ENCODE measurements at regions not wholly inside any gene's neighbourhood (a gene's known extent, or its start where the extent isn't known, plus 50 kb on each side); places are given as distances from the start of the nearest gene placed in this dataset.
A peak's percentile ranks its signal among the peaks of the same experiment; 100 is the strongest.

DNA sequence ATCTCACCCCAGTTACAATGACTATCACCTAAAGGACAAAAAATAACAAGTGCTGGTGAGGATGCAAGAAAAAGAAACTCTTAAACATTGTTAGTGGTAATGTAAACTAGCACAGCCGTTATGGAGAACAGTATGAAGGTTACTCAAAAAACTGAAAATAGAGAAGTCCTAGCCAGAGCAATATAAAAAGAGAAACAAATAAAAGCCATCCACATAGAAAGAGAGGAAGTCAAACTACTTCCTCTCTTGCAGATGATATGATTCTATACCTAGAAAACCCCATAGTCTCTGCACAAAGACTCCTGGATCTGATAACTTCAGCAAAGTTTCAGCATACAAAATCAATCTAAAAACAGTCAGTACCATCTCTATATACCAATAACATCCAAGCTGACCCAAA lies 221.5 kb upstream of the FAM174A start:
- no peak overlapping the region for H3K4me3 ChIP-seq (ENCODE audit: low read depth, low read length)
- TF ChIP-seq, protein P1, sequence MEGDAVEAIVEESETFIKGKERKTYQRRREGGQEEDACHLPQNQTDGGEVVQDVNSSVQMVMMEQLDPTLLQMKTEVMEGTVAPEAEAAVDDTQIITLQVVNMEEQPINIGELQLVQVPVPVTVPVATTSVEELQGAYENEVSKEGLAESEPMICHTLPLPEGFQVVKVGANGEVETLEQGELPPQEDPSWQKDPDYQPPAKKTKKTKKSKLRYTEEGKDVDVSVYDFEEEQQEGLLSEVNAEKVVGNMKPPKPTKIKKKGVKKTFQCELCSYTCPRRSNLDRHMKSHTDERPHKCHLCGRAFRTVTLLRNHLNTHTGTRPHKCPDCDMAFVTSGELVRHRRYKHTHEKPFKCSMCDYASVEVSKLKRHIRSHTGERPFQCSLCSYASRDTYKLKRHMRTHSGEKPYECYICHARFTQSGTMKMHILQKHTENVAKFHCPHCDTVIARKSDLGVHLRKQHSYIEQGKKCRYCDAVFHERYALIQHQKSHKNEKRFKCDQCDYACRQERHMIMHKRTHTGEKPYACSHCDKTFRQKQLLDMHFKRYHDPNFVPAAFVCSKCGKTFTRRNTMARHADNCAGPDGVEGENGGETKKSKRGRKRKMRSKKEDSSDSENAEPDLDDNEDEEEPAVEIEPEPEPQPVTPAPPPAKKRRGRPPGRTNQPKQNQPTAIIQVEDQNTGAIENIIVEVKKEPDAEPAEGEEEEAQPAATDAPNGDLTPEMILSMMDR (conservative IDR thresholded peaks at IDR 0.05; ENCODE audit: low read depth, low read length), result no peak
- DNase-seq (ENCODE audit: low read depth), result no peak

DNA sequence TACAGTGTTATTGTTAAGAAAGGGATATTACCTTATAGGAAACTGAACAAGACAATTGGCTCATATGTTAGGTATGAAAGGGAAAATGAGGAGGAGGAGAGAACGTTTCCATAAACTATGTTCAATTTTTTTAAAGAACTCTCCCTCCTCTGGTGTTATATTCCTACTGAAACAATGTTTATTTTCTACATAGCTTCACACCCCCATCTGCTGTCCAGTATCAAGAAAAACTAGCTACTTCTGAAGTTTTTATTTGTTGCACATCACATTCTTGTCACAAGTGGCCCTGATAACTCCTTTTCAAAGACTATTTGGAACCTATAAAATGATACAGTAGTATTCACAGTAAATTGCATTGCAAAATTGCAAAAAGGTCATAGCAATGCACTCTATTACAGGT lies 223.4 kb upstream of the FAM174A start:
- TF ChIP-seq, protein P1 (conservative IDR thresholded peaks at IDR 0.05; ENCODE audit: low read depth, low read length), result peak; percentile 63
- no peak for DNase-seq (ENCODE audit: low read depth)
- no peak overlapping the region for H3K4me3 ChIP-seq (ENCODE audit: low read depth, low read length)

DNA sequence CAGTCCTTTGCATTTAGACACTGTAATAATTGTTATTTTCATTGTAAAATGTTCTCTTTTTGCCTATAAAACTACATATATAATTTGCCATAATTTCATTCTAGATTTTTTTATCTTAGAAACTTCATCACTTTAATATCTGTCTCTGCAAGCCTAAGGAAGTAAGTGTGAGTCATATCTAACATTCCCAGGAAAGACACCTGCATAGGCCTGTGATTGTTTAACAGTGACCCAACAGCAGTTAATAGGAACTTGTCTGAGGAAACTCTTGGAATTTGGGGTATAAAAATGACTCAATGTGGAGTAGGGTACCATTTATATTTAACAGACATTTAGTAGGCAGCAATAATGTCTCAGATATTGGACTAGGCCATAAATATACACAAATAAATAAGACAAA lies 229.2 kb upstream of the FAM174A start:
- TF ChIP-seq, protein P1 (conservative IDR thresholded peaks at IDR 0.05; ENCODE audit: low read depth, low read length), result no peak
- no peak for DNase-seq (ENCODE audit: low read depth)
- H3K4me3 ChIP-seq (ENCODE audit: low read depth, low read length), result no peak overlapping the region

DNA sequence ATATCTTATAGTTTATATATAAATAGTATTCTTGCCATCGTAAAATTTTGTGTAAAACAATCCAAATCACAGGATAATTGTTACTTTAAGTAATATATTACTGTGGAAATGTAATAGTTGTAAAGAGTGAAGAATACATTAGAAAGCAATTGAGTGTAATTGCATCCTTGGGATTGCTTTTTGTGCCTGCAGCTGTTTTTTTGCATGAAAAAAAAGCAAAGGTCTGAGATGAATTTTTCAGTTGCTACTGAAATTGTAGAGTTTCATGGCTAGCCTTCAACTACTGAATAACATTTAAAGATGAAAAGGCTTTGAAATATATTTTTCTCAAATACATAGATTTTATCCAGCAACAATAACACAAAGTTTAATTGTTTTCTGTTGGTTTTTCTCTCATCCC lies 232.0 kb upstream of the FAM174A start:
- H3K4me3 ChIP-seq (ENCODE audit: low read depth, low read length), result no peak overlapping the region
- DNase-seq (ENCODE audit: low read depth), result no peak
- TF ChIP-seq, protein P1 (conservative IDR thresholded peaks at IDR 0.05; ENCODE audit: low read depth, low read length), result no peak

DNA sequence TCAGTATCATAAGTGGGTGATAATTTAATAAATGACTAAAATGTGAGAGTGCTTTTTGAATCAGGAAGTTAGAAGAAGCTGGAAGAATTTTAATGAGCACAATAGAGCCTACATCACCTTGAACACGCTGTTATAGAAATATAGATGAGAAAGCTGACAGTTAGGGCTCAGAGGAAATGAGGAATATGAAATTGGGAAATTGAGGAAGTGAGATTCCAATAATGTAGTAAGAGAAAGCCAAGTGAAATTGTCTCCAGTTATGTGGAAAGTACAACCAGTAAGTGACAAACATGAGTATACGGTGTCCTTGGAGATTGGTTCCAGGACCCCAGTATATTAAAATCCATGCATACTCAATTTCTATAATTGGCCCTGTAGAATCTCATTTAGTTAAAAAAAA lies 235.9 kb upstream of the FAM174A start:
- TF ChIP-seq, protein P1 (conservative IDR thresholded peaks at IDR 0.05; ENCODE audit: low read depth, low read length), result no peak
- no peak overlapping the region for H3K4me3 ChIP-seq (ENCODE audit: low read depth, low read length)
- no peak for DNase-seq (ENCODE audit: low read depth)

DNA sequence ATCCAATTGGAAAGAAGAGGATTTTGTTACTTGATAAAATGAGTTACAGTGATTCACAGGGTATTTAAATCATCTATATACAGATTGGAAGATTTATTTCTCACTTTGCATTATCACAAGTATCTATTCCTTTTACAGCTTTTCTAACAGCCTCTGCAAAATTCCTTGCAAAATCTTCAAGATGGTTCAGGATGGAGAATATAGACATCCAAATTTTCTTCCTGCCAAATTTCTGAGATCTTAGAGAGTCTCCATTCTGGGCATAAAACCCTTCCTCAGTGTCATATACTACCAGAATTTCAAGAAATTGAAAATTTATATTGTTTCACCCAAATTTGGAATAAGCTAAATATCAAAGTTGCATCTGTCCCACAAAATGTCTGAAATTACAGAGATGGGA lies 259.1 kb upstream of the FAM174A start:
- no peak for DNase-seq (ENCODE audit: low read depth)
- TF ChIP-seq, protein P1 (conservative IDR thresholded peaks at IDR 0.05; ENCODE audit: low read depth, low read length), result no peak

DNA sequence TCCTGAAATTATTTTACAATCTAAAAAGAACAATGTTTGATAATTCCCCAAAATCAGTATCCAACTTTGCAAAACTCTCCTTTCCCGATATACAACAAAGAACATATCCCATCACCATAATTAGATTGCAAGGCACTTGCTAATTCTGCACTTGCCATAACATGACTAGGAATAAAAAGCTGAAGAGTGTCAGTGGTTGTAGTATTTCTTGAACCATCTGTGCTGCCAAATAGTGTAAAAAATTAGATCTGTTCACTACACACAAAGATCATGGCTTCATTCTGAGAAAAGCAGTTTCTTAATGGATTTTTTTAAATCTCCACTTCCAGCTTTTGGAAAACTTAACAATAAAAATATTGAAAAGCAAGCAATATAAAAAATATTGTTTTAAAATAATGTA lies 259.5 kb upstream of the FAM174A start:
- TF ChIP-seq, protein P1 (conservative IDR thresholded peaks at IDR 0.05; ENCODE audit: low read depth, low read length), result no peak
- no peak for DNase-seq (ENCODE audit: low read depth)
- no peak overlapping the region for H3K4me3 ChIP-seq (ENCODE audit: low read depth, low read length)

More for the DNA sequence above, 259.1 kb upstream of the FAM174A start:
- H3K4me3 ChIP-seq (ENCODE audit: low read depth, low read length), result no peak overlapping the region
